BJ (cell line): ENCODE measurements at regions not wholly inside any gene's neighbourhood (a gene's known extent, or its start where the extent isn't known, plus 50 kb on each side); places are given as distances from the start of the nearest gene placed in this dataset.

Experiments
- CTCF ChIA-PET: fragments of 350-600 bp; formaldehyde crosslinking; extraction: SDS; loops from one replicate; lab custom pipeline; 2021; ENCODE audit warnings: antibody characterized with exemption, inconsistent platforms; lab: Yijun Ruan, JAX
- POLR2A ChIA-PET: fragments of 300-600 bp; sonication (Branson Sonifier 250); formaldehyde crosslinking; extraction: SDS; loops from one replicate; lab custom pipeline; 2021; ENCODE audit warnings: antibody characterized with exemption; lab: Charles Lee
- DNase-seq: peaks from one replicate; pipeline ENCODE4 v3.0.0-alpha.2; 2011; ENCODE audit warnings: low read depth
- H3K27me3 ChIP-seq: 2 replicates; pipeline ENCODE4 v1.6.0; 2011; ENCODE audit warnings: low read length; ENCODE audit not compliant: control insufficient read depth, insufficient read depth
- H3K36me3 ChIP-seq: 2 replicates; pipeline ENCODE4 v1.5.1; 2011; ENCODE audit warnings: low read length; ENCODE audit not compliant: control insufficient read depth, insufficient read depth
- H3K4me3 ChIP-seq: 2 replicates; pipeline ENCODE4 v1.5.1; 2011; ENCODE audit warnings: low read depth, mild to moderate bottlenecking, control low read depth, low read length
- CTCF ChIP-seq: IDR thresholded peaks from 2 replicates; pipeline ENCODE4 v1.5.1; 2011; ENCODE audit warnings: low read depth, mild to moderate bottlenecking, control low read depth, inconsistent platforms, low read length, moderate library complexity; ENCODE audit not compliant: insufficient read depth

GRCh38 chrX:137684591-137684990 lies 118.7 kb downstream of the ZIC3 start:
- H3K4me3 ChIP-seq = no peak overlapping the region
- no peak for TF ChIP-seq CTCF
- ChIA-PET CTCF (no interaction called here), POLR2A (no interaction called here)
- no peaks in the 10 kb centered on the region for H3K36me3 ChIP-seq
- no peak for DNase-seq
- H3K27me3 ChIP-seq = no peaks in the 10 kb centered on the region

- Histone ChIP-seq H3K27me3 (no peaks in the 10 kb centered on the region), H3K36me3 (no peaks in the 10 kb centered on the region), H3K4me3 (no peak overlapping the region)
- ChIA-PET CTCF (no interaction called here), POLR2A (no interaction called here)
- no peak for TF ChIP-seq CTCF
- DNase-seq = no peak
Measured at GRCh38 chrX:137695417-137695816, 129.5 kb downstream of the ZIC3 start.

GRCh38 chrX:137707348-137707747 lies 141.4 kb downstream of the ZIC3 start:
- no peak for TF ChIP-seq CTCF
- ChIA-PET POLR2A (no interaction called here), CTCF (no interaction called here)
- no peaks in the 10 kb centered on the region for H3K27me3 ChIP-seq
- no peaks in the 10 kb centered on the region for H3K36me3 ChIP-seq
- no peak for DNase-seq
- H3K4me3 ChIP-seq = no peak overlapping the region

GRCh38 chrX:137742846-137743245 lies 176.9 kb downstream of the ZIC3 start:
- POLR2A ChIA-PET = no interaction called here
- no peak for TF ChIP-seq CTCF
- CTCF ChIA-PET = no interaction called here
- DNase-seq = no peak
- Histone ChIP-seq H3K36me3 (no peaks in the 10 kb centered on the region), H3K4me3 (no peak overlapping the region), H3K27me3 (no peaks in the 10 kb centered on the region)

GRCh38 chrX:137743414-137743813 lies 177.5 kb downstream of the ZIC3 start:
- CTCF ChIA-PET = no interaction called here
- Histone ChIP-seq H3K36me3 (no peaks in the 10 kb centered on the region), H3K27me3 (no peaks in the 10 kb centered on the region), H3K4me3 (no peak overlapping the region)
- POLR2A ChIA-PET = no interaction called here
- no peak for TF ChIP-seq CTCF
- no peak for DNase-seq
